ENCODE measurements at regions not wholly inside any gene's neighbourhood (a gene's known extent, or its start where the extent isn't known, plus 50 kb on each side); places are given as distances from the start of the nearest gene placed in this dataset.

GRCh38 chr4:65839164-65839931, 169.1 kb upstream of the EPHA5 start:
- Histone ChIP-seq H3K36me3 (ENCODE audit: control insufficient read depth, insufficient read depth, low read length) (no peaks in the 10 kb centered on the region), H3K27me3 (ENCODE audit: control insufficient read depth, insufficient read depth, low read length) (no peaks in the 10 kb centered on the region), H3K4me3 (ENCODE audit: low read depth, low read length) (no peak overlapping the region)
- TF ChIP-seq CTCF (IDR thresholded peaks at IDR 0.05; ENCODE audit: insufficient read depth, low read length, poor library complexity, severe bottlenecking) = no peak
- DNase-seq (ENCODE audit: low read depth) = no peak

DNA sequence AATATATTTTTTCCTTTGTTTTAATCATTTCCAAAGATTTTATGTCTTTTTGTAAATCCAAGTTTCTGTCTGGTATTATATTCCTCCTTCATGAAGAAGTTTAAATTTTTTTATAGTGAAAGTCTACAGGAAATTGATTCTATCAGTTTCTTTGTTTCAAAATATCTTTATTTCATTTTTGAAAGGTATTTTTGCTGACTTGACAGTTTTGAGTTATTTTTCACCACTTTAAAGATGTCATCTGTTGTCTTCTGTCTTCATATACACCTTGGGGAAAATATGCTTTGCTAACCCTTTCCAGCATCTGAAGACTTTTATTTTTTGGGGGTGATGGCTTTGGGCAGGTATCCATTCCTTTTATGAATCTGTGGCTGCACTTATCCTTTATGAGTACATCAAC, 164.4 kb upstream of the EPHA5 start:
- no peak for TF ChIP-seq CTCF (IDR thresholded peaks at IDR 0.05; ENCODE audit: insufficient read depth, low read length, poor library complexity, severe bottlenecking)
- Histone ChIP-seq H3K36me3 (ENCODE audit: control insufficient read depth, insufficient read depth, low read length) (no peaks in the 10 kb centered on the region), H3K4me3 (ENCODE audit: low read depth, low read length) (no peak overlapping the region), H3K27me3 (ENCODE audit: control insufficient read depth, insufficient read depth, low read length) (no peaks in the 10 kb centered on the region)
- DNase-seq (ENCODE audit: low read depth) = no peak

- Histone ChIP-seq H3K4me3 (ENCODE audit: low read depth, low read length) (no peak overlapping the region), H3K27me3 (ENCODE audit: control insufficient read depth, insufficient read depth, low read length) (no peaks in the 10 kb centered on the region), H3K36me3 (ENCODE audit: control insufficient read depth, insufficient read depth, low read length) (no peaks in the 10 kb centered on the region)
- no peak for TF ChIP-seq CTCF (IDR thresholded peaks at IDR 0.05; ENCODE audit: insufficient read depth, low read length, poor library complexity, severe bottlenecking)
- DNase-seq (ENCODE audit: low read depth) = no peak
Observed at GRCh38 chr4:65831828-65832227, 161.5 kb upstream of the EPHA5 start.

GRCh38 chr4:65825116-65825753, 154.9 kb upstream of the EPHA5 start:
- no peak for DNase-seq (ENCODE audit: low read depth)
- TF ChIP-seq CTCF (IDR thresholded peaks at IDR 0.05; ENCODE audit: insufficient read depth, low read length, poor library complexity, severe bottlenecking) = no peak
- Histone ChIP-seq H3K36me3 (ENCODE audit: control insufficient read depth, insufficient read depth, low read length) (no peaks in the 10 kb centered on the region), H3K27me3 (ENCODE audit: control insufficient read depth, insufficient read depth, low read length) (no peaks in the 10 kb centered on the region), H3K4me3 (ENCODE audit: low read depth, low read length) (no peak overlapping the region)

DNA sequence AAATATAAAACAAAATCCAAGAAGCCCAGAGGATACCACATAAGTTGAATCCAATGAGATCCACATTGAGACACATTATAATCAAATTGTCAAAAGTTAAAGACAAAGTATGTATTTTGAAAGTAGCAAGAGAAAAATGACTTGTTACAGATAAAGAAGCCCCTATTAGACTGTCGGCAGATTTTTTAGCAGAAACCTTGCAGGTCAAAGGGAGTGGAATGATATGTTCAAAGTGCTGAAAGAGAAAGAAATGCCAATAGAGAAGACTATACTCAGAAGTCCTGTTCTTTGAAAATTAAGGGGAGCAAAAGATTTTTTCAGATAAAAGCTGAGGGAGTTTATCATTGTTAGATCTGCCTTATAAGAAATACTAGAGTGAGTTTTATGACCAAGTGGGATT, 148.9 kb upstream of the EPHA5 start:
- Histone ChIP-seq H3K4me3 (ENCODE audit: low read depth, low read length) (no peak overlapping the region), H3K27me3 (ENCODE audit: control insufficient read depth, insufficient read depth, low read length) (no peaks in the 10 kb centered on the region), H3K36me3 (ENCODE audit: control insufficient read depth, insufficient read depth, low read length) (no peaks in the 10 kb centered on the region)
- DNase-seq (ENCODE audit: low read depth) = no peak
- TF ChIP-seq CTCF (IDR thresholded peaks at IDR 0.05; ENCODE audit: insufficient read depth, low read length, poor library complexity, severe bottlenecking) = no peak
